Nephron progenitor cell (in vitro differentiated cells): ENCODE measurements at regions not wholly inside any gene's neighbourhood (a gene's known extent, or its start where the extent isn't known, plus 50 kb on each side); places are given as distances from the start of the nearest gene placed in this dataset.

ENCODE experiments used
- DNase-seq: peaks from one replicate; pipeline ENCODE4 v3.0.0; 2021
- H3K27ac Mint-ChIP-seq: 2 replicates; pipeline ENCODE4 v1.8.0; 2021; ENCODE audit warnings: mild to moderate bottlenecking, moderate library complexity, mixed read lengths
- H3K27me3 Mint-ChIP-seq: 2 replicates; pipeline ENCODE4 v1.8.0; 2021; ENCODE audit warnings: mild to moderate bottlenecking, low read depth, mixed read lengths; ENCODE audit not compliant: poor library complexity
- H3K36me3 Mint-ChIP-seq: 2 replicates; pipeline ENCODE4 v1.8.0; 2021; ENCODE audit warnings: low read depth, mixed read lengths
- H3K4me1 Mint-ChIP-seq: 2 replicates; pipeline ENCODE4 v1.8.0; 2021; ENCODE audit warnings: mixed read lengths
- H3K4me3 Mint-ChIP-seq: 2 replicates; pipeline ENCODE4 v1.8.0; 2021; ENCODE audit warnings: mild to moderate bottlenecking, moderate library complexity, mixed read lengths
- H3K9me3 Mint-ChIP-seq: 2 replicates; pipeline ENCODE4 v1.8.0; 2021; ENCODE audit warnings: mild to moderate bottlenecking, moderate library complexity, mixed read lengths
- CTCF ChIP-seq: fragments of 200-600 bp; sonication (generic); IDR thresholded peaks from 2 replicates; pipeline ENCODE4 v1.5.0; 2021; ENCODE audit warnings: antibody characterized with exemption

GRCh38 chr21:16533692-16534407, 804.1 kb downstream of the USP25 start:
- H3K4me1 Mint-ChIP-seq, result peaks cover 19% of the 10 kb centered on the region
- no peak for TF ChIP-seq CTCF
- DNase-seq, result no peak
- H3K27me3 Mint-ChIP-seq, result peaks cover 3% of the 10 kb centered on the region
- no peak overlapping the region for H3K4me3 Mint-ChIP-seq
- peaks cover 18% of the 10 kb centered on the region for H3K9me3 Mint-ChIP-seq
- H3K36me3 Mint-ChIP-seq, result peaks cover 9% of the 10 kb centered on the region
- H3K27ac Mint-ChIP-seq, result peak overlapping the region; percentile 62

GRCh38 chr21:16534408-16535101, 804.8 kb downstream of the USP25 start:
- Mint-ChIP-seq H3K27ac (peak overlapping the region; percentile 62), H3K4me3 (no peak overlapping the region), H3K9me3 (peaks cover 15% of the 10 kb centered on the region), H3K4me1 (peaks cover 19% of the 10 kb centered on the region), H3K36me3 (peaks cover 9% of the 10 kb centered on the region), H3K27me3 (peaks cover 3% of the 10 kb centered on the region)
- TF ChIP-seq CTCF, result no peak
- DNase-seq, result no peak

- peaks cover 9% of the 10 kb centered on the region for H3K36me3 Mint-ChIP-seq
- DNase-seq, result no peak
- peaks cover 19% of the 10 kb centered on the region for H3K4me1 Mint-ChIP-seq
- H3K9me3 Mint-ChIP-seq, result peaks cover 15% of the 10 kb centered on the region
- peaks cover 3% of the 10 kb centered on the region for H3K27me3 Mint-ChIP-seq
- peak overlapping the region; percentile 80 for H3K27ac Mint-ChIP-seq
- no peak for TF ChIP-seq CTCF
- no peak overlapping the region for H3K4me3 Mint-ChIP-seq
These were observed 805.3 kb downstream of the USP25 start for GRCh38 chr21:16535102-16535422.

- TF ChIP-seq CTCF, result no peak
- no peak overlapping the region for H3K4me3 Mint-ChIP-seq
- H3K9me3 Mint-ChIP-seq, result peaks cover 12% of the 10 kb centered on the region
- peaks cover 3% of the 10 kb centered on the region for H3K27me3 Mint-ChIP-seq
- peaks cover 19% of the 10 kb centered on the region for H3K4me1 Mint-ChIP-seq
- H3K36me3 Mint-ChIP-seq, result peaks cover 9% of the 10 kb centered on the region
- DNase-seq, result no peak
- no peak overlapping the region for H3K27ac Mint-ChIP-seq
These were observed 805.8 kb downstream of the USP25 start for GRCh38 chr21:16535626-16536025.

GRCh38 chr21:16536140-16536539, 806.4 kb downstream of the USP25 start:
- Mint-ChIP-seq H3K4me1 (peaks cover 19% of the 10 kb centered on the region), H3K27ac (no peak overlapping the region), H3K27me3 (peaks cover 3% of the 10 kb centered on the region), H3K36me3 (peaks cover 7% of the 10 kb centered on the region), H3K9me3 (peaks cover 7% of the 10 kb centered on the region), H3K4me3 (no peak overlapping the region)
- DNase-seq, result no peak
- no peak for TF ChIP-seq CTCF
